GM12878 (cell line): ENCODE measurements at regions not wholly inside any gene's neighbourhood (a gene's known extent, or its start where the extent isn't known, plus 50 kb on each side); places are given as distances from the start of the nearest gene placed in this dataset.

Source experiments
- CHD4 ChIP-seq: fragments of 200-600 bp; sonication (generic); IDR thresholded peaks from 2 replicates; pipeline ENCODE4 v1.6.1; 2016; ENCODE audit warnings: mild to moderate bottlenecking
- EZH2 ChIP-seq: IDR thresholded peaks from 2 replicates; pipeline ENCODE4 v1.6.1; 2012; ENCODE audit warnings: low read depth, mild to moderate bottlenecking, control low read depth, inconsistent platforms, low read length, borderline replicate concordance; ENCODE audit not compliant: control insufficient read depth
- HDAC2 ChIP-seq: fragments of 200-600 bp; sonication (generic); IDR thresholded peaks from 2 replicates; pipeline ENCODE4 v1.6.1; 2017
- MXI1 ChIP-seq: fragments of 150-350 bp; IDR thresholded peaks from 2 replicates; pipeline ENCODE4 v1.6.1; 2011; ENCODE audit warnings: low read depth, mild to moderate bottlenecking, inconsistent platforms, low read length, improper control_type of control experiment
- MYC ChIP-seq: IDR thresholded peaks from 2 replicates; pipeline ENCODE4 v1.6.1; 2011; ENCODE audit warnings: mild to moderate bottlenecking, low read length, moderate library complexity, inconsistent platforms; ENCODE audit not compliant: insufficient read depth, insufficient replicate concordance, insufficient read length, severe bottlenecking
- POLR2A ChIP-seq: IDR thresholded peaks from 2 replicates; pipeline ENCODE4 v1.6.1; 2011; ENCODE audit warnings: low read depth, mild to moderate bottlenecking, low read length
- RBBP5 ChIP-seq: fragments of 200-600 bp; sonication (generic); conservative IDR thresholded peaks from 2 replicates; pipeline ENCODE4 v1.6.1; 2016
- SIN3A ChIP-seq: IDR thresholded peaks from 2 replicates; pipeline ENCODE4 v1.6.1; 2012; ENCODE audit warnings: low read depth, low read length, improper control_type of control experiment
- TCF7 ChIP-seq: IDR thresholded peaks from 2 replicates; pipeline ENCODE4 v1.6.1; 2014; ENCODE audit warnings: antibody characterized with exemption, borderline replicate concordance
- YBX1 ChIP-seq: fragments of 450-650 bp; IDR thresholded peaks from 2 replicates; pipeline ENCODE4 v1.6.1; 2016; ENCODE audit warnings: antibody characterized with exemption
- TF ChIP-seq, protein P1 (sequence below): IDR thresholded peaks from 2 replicates; pipeline ENCODE4 v1.6.1; 2011; ENCODE audit warnings: borderline replicate concordance, low read depth, mild to moderate bottlenecking, moderate library complexity, mixed read lengths, low read length; ENCODE audit not compliant: insufficient read depth; ENCODE audit errors: extremely low read length
- TF ChIP-seq, protein P2 (sequence below): IDR thresholded peaks from 2 replicates; pipeline ENCODE4 v1.6.1; 2012; ENCODE audit warnings: low read depth, low read length, improper control_type of control experiment
- TF ChIP-seq, protein P3 (sequence below), 3 experiments: IDR thresholded peaks in 2 of 3; conservative IDR thresholded peaks in 1 of 3; 2 replicates each; pipeline ENCODE4 v1.5.1; 2011; ENCODE audit warnings: low read depth in 3 of 3, low read length in 3 of 3, mild to moderate bottlenecking in 3 of 3, control low read depth in 2 of 3, moderate library complexity in 2 of 3, inconsistent platforms in 1 of 3, mixed read lengths in 1 of 3; ENCODE audit not compliant: control insufficient read depth in 2 of 3, insufficient read depth in 1 of 3; ENCODE audit errors: extremely low read depth in 1 of 3
- TF ChIP-seq, protein P4 (sequence below): fragments of 450-650 bp; IDR thresholded peaks from 2 replicates; pipeline ENCODE4 v1.6.1; 2017; ENCODE audit warnings: mild to moderate bottlenecking

DNA sequence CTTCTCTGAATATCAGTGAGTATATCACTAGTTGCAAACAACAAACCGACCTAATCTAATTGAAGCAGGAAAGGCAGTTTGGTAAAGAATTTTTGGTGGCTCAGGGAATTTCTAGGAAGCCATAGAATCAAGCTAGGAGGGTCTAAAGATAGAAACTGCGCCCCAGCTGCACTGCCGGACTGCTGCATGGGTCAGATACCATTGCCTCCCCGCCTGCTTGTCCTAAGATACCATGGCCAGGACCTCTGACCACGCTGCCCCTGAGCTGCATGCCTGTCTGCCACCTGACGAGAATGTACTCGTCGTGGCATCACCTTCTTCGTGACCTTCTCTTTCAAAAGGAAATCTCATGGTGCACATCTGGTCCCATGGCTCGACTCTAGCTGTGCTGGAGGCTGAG, 439.0 kb downstream of the ZSWIM6 start:
- TF ChIP-seq HDAC2 (no peak), MYC (no peak), RBBP5 (no peak), MXI1 (no peak), EZH2 (no peak), SIN3A (no peak), TCF7 (no peak), YBX1 (no peak), POLR2A (no peak), CHD4 (no peak)
- TF ChIP-seq, protein P1, sequence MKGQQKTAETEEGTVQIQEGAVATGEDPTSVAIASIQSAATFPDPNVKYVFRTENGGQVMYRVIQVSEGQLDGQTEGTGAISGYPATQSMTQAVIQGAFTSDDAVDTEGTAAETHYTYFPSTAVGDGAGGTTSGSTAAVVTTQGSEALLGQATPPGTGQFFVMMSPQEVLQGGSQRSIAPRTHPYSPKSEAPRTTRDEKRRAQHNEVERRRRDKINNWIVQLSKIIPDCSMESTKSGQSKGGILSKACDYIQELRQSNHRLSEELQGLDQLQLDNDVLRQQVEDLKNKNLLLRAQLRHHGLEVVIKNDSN = no peak
- TF ChIP-seq, protein P2, sequence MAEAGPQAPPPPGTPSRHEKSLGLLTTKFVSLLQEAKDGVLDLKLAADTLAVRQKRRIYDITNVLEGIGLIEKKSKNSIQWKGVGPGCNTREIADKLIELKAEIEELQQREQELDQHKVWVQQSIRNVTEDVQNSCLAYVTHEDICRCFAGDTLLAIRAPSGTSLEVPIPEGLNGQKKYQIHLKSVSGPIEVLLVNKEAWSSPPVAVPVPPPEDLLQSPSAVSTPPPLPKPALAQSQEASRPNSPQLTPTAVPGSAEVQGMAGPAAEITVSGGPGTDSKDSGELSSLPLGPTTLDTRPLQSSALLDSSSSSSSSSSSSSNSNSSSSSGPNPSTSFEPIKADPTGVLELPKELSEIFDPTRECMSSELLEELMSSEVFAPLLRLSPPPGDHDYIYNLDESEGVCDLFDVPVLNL = no peak
- TF ChIP-seq, protein P3, sequence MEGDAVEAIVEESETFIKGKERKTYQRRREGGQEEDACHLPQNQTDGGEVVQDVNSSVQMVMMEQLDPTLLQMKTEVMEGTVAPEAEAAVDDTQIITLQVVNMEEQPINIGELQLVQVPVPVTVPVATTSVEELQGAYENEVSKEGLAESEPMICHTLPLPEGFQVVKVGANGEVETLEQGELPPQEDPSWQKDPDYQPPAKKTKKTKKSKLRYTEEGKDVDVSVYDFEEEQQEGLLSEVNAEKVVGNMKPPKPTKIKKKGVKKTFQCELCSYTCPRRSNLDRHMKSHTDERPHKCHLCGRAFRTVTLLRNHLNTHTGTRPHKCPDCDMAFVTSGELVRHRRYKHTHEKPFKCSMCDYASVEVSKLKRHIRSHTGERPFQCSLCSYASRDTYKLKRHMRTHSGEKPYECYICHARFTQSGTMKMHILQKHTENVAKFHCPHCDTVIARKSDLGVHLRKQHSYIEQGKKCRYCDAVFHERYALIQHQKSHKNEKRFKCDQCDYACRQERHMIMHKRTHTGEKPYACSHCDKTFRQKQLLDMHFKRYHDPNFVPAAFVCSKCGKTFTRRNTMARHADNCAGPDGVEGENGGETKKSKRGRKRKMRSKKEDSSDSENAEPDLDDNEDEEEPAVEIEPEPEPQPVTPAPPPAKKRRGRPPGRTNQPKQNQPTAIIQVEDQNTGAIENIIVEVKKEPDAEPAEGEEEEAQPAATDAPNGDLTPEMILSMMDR (IDR thresholded peaks at IDR 0.05 in 2 of 3, conservative IDR thresholded peaks at IDR 0.05 in 1 of 3; ENCODE audit: control insufficient read depth in 2 of 3, extremely low read depth in 1 of 3, insufficient read depth in 1 of 3, low read depth in 3 of 3, low read length in 3 of 3) = no peak
- TF ChIP-seq, protein P4, sequence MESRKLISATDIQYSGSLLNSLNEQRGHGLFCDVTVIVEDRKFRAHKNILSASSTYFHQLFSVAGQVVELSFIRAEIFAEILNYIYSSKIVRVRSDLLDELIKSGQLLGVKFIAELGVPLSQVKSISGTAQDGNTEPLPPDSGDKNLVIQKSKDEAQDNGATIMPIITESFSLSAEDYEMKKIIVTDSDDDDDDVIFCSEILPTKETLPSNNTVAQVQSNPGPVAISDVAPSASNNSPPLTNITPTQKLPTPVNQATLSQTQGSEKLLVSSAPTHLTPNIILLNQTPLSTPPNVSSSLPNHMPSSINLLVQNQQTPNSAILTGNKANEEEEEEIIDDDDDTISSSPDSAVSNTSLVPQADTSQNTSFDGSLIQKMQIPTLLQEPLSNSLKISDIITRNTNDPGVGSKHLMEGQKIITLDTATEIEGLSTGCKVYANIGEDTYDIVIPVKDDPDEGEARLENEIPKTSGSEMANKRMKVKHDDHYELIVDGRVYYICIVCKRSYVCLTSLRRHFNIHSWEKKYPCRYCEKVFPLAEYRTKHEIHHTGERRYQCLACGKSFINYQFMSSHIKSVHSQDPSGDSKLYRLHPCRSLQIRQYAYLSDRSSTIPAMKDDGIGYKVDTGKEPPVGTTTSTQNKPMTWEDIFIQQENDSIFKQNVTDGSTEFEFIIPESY = no peak
